ENCODE measurements at regions not wholly inside any gene's neighbourhood (a gene's known extent, or its start where the extent isn't known, plus 50 kb on each side); places are given as distances from the start of the nearest gene placed in this dataset.
"Not testable (repeated sequence)": the region's sequence is repeated elsewhere in the genome, so short reads cannot be mapped to it uniquely, and the experiment has no call there.

GRCh38 chr2:128641421-128642080 lies 322.9 kb upstream of the HS6ST1 start:
- no peak for DNase-seq

DNA sequence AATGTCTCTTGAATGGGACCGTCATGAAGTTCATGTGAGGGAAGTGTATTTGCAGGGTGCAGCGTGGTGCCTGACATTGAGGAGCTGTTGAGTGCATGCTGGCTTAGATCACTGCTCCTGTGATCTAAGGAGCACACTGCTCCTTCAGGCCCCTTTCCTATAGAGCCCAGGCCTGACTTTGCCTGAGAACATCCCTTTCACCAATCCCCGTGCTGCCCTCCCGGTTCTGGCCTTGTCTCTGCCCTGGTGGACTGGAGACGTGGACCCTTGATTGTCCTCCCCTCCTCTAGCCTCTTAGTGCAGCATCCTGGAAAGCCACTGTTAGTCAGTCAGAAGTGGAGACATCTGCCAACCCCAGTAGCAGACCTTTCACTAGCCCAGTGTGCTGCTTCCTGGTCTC lies 323.6 kb upstream of the HS6ST1 start:
- DNase-seq, result no peak

- DNase-seq, result no peak
Observed at GRCh38 chr2:128642821-128643220, 324.2 kb upstream of the HS6ST1 start.

- DNase-seq, result no peak
Observed at GRCh38 chr2:128643221-128644065, 324.8 kb upstream of the HS6ST1 start.

DNA sequence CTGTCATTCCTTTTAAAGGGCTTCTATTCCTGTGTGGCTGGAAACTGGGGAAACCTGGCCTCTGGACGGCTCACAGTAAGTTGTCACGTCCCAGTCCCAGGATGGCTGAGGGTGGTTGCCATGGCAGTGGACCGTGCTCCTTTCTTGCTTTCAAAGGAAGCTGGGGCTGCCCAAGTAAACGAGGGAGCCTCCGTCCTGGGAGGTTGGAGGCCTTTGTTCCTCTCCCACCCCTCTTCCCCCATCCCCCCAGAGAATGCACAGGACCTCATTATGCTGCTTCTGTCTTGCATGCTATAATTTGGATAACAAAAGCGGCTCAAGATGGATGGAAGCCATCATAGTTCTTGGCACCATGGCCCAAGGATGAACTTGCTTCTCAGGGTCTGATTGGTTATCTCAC lies 325.5 kb upstream of the HS6ST1 start:
- no peak for DNase-seq

DNA sequence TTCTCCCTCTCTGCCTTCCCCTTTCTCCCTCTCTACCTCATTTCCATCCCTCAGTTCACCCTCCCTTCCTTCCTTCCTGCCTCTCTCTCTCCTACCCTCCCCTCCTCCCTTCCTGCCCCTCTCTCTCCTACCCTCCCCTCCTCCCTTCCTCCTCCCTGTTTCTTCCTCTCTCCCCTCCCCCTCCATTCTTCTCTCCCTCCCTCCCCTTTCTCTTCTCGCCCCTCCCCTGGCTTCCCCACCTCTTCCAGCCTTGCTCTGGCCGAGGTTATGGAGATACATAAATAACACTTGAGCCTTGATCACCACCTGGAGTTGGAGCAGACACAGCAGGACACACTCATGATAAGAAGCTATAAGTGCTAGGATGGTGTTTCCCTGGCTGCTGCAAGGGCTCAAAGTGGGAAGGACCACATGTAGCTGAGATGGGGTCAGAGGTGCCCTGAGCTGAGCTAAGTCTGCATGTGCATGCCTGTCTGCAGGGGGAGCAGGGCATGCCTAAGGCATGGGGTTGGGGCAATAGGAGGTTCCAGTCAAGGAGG lies 326.1 kb upstream of the HS6ST1 start:
- DNase-seq, result no peak

- DNase-seq, result no peak
Observed at GRCh38 chr2:128645631-128646030, 327.0 kb upstream of the HS6ST1 start.

- DNase-seq, result no peak
Observed at GRCh38 chr2:128646091-128646490, 327.4 kb upstream of the HS6ST1 start.

DNA sequence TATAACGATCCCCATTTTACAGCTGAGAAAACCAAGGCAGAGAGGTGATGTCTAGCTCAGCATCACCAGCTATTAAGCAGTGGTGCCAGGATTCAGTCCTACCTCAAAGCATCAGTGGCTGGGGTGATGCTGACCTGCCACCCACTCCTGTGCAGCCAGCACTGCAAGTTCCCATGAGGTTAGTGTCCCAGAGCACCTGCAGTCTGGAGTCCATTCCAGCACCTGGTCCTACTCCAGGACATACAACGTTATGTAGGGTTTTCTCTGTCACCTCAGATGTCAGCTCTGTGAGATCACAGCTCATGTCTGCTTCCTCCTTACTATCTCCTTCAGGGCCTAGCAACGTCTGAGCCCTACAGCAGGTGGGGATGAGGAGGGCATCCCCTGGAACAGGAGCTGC lies 328.0 kb upstream of the HS6ST1 start:
- no peak for DNase-seq

- no peak for DNase-seq
Observed at GRCh38 chr2:128651000-128651399, 332.3 kb upstream of the HS6ST1 start.

DNA sequence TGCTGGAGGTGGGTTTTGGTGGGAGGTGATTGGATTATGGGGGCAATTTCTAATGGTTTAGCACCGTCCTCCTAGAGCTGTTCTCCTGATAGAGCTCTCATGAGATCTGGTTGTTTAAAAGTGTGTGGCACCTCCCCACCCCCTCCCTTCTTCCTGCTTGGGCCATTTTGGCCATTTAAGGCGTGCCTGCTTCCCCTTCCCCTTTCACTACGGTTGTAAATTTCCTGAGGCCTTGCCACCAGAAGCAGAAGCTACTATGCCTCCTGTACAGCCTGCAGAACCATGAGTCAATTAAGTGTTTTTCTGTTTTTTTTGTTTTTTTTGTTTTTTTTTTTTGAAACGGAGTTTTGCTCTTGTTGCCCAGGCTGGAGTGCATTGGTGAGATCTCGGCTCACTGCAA lies 335.7 kb upstream of the HS6ST1 start:
- DNase-seq, result peak; percentile 7 to 63

DNA sequence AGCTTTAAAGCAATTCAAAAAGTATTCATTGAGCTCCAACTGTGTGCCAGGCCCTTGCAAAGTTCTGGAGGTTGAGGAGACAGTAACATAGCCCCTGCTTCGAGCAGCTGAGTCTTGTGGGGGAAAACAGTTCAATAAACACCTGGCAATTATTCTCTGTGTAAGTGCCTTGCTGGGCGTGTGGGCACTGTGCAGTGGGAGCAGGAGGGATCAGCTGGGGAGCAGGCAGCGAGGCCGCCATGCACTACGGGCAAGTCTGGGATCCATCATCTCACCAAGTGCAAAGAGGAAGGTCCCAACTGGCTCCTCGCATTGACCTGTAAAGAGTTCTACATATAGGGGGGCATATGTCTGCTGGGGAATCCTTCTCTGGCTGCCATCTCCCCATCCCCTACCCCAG lies 342.2 kb upstream of the HS6ST1 start:
- no peak for DNase-seq

DNA sequence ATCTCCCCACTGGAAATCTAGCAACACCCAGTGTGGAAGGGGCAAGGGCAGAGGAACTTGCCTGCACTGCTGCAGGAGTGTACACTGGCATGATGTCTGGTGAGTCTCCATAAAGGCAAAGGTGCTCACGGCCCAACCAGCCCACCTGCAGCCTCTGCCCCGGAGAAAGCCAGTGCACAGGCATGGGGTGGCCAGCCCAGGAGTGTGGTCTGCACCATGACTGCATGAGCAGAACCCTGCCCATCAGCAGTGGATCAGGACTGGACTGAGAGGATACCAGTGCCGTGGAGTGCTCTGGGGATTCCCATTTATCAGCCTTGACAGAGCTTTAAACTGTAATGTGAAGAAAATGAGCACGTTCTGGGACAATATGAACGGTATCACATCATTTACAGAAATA lies 342.6 kb upstream of the HS6ST1 start:
- DNase-seq, result no peak

DNA sequence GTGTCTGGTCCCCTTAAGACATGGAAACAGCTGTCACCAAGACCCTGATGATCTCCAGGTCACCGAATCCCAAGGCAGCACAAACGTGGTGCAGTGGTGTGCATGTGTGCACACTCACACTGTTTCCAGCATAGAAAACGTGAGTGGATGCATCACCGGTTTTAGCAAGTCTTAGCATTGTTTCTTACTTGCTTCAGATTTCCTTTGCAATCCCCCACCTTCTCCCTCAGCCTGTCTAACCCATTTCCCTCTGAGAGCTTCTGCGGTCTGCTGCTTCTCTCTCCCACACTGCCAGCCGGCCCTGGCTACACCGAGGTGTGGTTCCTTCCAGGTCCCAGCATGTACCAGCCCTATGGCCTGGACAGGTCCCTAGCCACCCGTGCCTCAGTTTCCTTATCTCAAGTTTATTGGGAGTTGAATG lies 343.4 kb upstream of the HS6ST1 start:
- DNase-seq, result no peak

GRCh38 chr2:128663371-128664050 lies 344.8 kb upstream of the HS6ST1 start:
- no peak for DNase-seq

- DNase-seq, result no peak
Observed at GRCh38 chr2:128664499-128664971, 345.9 kb upstream of the HS6ST1 start.

DNA sequence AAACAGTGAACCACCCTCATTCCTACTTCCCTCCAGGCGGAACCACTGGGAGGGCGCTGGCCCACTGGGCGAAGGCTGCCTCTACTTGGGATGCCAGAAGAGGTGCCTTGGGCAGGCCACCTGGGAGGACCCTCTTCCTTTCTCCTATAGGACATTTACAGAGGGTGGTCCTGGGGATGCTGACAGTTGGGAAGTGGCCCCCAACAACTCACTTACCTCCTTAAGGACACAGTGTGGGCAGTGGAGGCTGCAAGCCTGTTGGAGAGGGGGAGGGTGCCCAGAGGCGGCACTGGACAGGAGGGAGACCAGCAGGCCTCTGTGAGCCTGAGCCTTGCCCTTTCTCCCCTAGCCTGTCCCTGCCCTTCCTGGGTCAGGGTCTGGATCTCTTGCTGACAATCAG lies 346.4 kb upstream of the HS6ST1 start:
- DNase-seq, result no peak

DNA sequence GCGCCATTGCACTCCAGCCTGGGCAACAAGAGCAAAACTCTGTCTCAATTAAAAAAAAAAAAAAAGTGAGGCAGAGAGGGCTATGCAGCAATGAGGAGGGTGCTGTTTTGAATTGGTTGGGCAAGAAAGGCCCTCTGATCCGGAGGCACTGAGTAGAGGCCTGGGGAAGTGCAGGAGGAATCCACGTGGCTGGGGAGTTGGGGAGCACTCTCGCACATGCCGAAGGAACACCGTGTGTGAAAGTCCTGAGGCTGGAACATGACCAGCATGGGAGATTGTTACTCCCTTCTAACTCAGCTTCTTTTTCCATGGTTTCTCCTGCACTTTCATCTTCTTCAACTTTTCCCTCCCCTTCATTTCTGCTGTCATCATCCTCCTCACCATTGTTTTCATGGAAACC lies 347.9 kb upstream of the HS6ST1 start:
- no peak for DNase-seq

GRCh38 chr2:128667391-128667790 lies 348.7 kb upstream of the HS6ST1 start:
- DNase-seq, result no peak

GRCh38 chr2:128668946-128669345 lies 350.3 kb upstream of the HS6ST1 start:
- no peak for DNase-seq

GRCh38 chr2:128670066-128670465 lies 351.4 kb upstream of the HS6ST1 start:
- no peak for DNase-seq

DNA sequence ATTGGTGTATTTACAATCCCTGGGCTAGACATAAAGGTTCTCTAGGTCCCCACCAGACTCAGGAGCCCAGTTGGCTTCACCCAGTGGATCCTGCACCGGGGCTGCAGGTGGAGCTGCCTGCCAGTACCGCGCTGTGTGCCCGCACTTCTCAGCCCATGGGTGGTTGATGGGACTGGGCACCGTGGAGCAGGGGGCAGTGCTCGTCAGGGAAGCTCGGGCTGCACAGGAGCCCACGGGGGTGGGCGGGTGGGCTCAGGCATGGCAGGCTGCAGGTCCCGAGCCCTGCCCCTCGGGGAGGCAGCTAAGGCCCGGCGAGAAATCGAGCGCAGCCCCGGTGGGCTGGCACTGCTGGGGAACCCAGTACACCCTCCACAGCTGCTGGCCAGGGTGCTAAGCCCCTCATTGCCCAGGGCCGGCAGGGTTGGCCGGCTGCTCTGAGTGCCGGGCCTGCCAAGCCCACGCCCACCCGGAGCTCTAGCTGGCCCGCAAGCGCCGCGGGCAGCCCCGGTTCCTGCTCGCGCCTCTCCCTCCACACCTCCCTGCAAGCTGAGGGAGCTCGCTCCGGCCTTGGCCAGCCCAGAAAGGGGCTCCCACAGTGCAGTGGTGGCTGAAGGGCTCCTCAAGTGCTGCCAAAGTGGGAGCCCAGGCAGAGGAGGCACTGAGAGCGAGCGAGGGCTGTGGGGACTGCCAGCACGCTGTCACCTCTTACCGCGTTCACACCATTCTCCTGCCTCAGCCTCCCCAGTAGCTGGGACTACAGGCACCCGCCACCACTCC lies 353.5 kb upstream of the HS6ST1 start:
- DNase-seq, result not testable (repeated sequence)

DNA sequence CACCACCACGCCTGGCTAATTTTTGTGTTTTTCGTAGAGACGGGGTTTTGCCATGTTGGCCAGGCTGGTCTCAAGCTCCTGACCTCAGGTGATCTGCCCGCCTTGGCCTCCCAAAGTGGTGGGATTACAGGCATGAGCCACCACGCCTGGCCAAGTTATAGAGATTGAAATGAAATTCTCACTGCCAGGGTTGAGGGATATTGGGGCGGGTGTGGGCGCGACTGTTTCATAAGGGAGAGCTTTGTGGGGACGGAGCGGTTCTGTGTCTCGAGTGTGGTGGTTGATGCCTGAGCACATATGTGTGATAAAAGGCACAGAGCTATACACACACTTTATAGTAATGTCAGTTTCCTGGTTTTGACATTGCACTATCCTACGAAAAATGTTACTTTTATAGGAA lies 361.0 kb upstream of the HS6ST1 start:
- not testable (repeated sequence) for DNase-seq

Data from CD4-positive, alpha-beta T cell treated with Interleukin-4 for 1 hour (primary cell).